ENCODE measurements at regions not wholly inside any gene's neighbourhood (a gene's known extent, or its start where the extent isn't known, plus 50 kb on each side); places are given as distances from the start of the nearest gene placed in this dataset.

- no peak for DNase-seq
These were observed 132.5 kb downstream of the FAM161A start for GRCh38 chr2:61721382-61721781.

- no peak for DNase-seq
These were observed 132.9 kb downstream of the FAM161A start for GRCh38 chr2:61720911-61721310.

- DNase-seq, result no peak
These were observed 134.9 kb downstream of the FAM161A start for GRCh38 chr2:61718965-61719364.

- DNase-seq, result no peak
These were observed 138.4 kb downstream of the FAM161A start for GRCh38 chr2:61715506-61715905.

GRCh38 chr2:61714210-61714609 is 139.7 kb downstream of the FAM161A start:
- DNase-seq, result no peak

- no peak for DNase-seq
These were observed 140.4 kb downstream of the FAM161A start for GRCh38 chr2:61713457-61713856.

- no peak for DNase-seq
These were observed 141.8 kb downstream of the FAM161A start for GRCh38 chr2:61712060-61712459.

GRCh38 chr2:61710711-61711110 is 143.1 kb downstream of the FAM161A start:
- DNase-seq, result no peak

- DNase-seq, result peak; percentile 56
These were observed 145.6 kb downstream of the FAM161A start for GRCh38 chr2:61707984-61708852.

- DNase-seq, result no peak
These were observed 148.2 kb downstream of the FAM161A start for GRCh38 chr2:61705625-61706024.

GRCh38 chr2:61704364-61704763 is 149.5 kb downstream of the FAM161A start:
- DNase-seq, result no peak

GRCh38 chr2:61702088-61702467 is 151.8 kb downstream of the FAM161A start:
- no peak for DNase-seq

- no peak for DNase-seq
These were observed 153.4 kb downstream of the FAM161A start for GRCh38 chr2:61700464-61700863.

GRCh38 chr2:61694312-61695274 is 156.4 kb upstream of the XPO1 start:
- DNase-seq, result peak; percentile 87

- no peak for DNase-seq
These were observed 155.6 kb upstream of the XPO1 start for GRCh38 chr2:61693744-61694143.

- no peak for DNase-seq
These were observed 152.0 kb upstream of the XPO1 start for GRCh38 chr2:61690078-61690596.

GRCh38 chr2:61689568-61689967 is 151.4 kb upstream of the XPO1 start:
- DNase-seq, result no peak

GRCh38 chr2:61688369-61689334 is 150.5 kb upstream of the XPO1 start:
- no peak for DNase-seq

- DNase-seq, result no peak
These were observed 140.9 kb upstream of the XPO1 start for GRCh38 chr2:61679096-61679495.

GRCh38 chr2:61677942-61678341 is 139.8 kb upstream of the XPO1 start:
- no peak for DNase-seq

GRCh38 chr2:61677306-61677705 is 139.2 kb upstream of the XPO1 start:
- DNase-seq, result no peak

- no peak for DNase-seq
These were observed 137.0 kb upstream of the XPO1 start for GRCh38 chr2:61675204-61675603.
